ENCODE measurements at regions not wholly inside any gene's neighbourhood (a gene's known extent, or its start where the extent isn't known, plus 50 kb on each side); places are given as distances from the start of the nearest gene placed in this dataset.
"Not testable (repeated sequence)": the region's sequence is repeated elsewhere in the genome, so short reads cannot be mapped to it uniquely, and the experiment has no call there.

DNA sequence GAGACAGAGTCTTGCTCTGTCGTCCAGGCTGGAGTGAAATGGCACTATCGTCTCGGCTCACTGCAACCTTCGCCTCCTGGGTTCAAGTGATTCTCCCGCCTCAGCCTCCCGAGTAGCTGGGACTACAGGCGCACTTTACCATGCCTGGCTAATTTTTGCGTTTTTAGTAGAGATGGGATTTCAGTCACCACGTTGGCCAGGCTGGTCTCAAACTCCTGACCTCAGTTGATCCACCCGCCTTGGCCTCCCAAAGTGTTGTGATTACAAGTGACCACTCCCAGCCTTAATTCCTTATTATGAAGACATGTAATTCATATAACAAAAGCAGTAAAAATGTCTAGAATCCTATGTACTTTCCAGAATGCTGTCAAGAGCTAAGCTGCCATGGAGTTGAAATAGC is 434.5 kb upstream of the ZNG1F start:
- H2BK20ac ChIP-seq (ENCODE audit: low read depth, low read length); H4K91ac ChIP-seq (ENCODE audit: insufficient read depth, low read depth, low read length); H4K20me1 ChIP-seq (ENCODE audit: insufficient read depth, low read length); H3K18ac ChIP-seq (ENCODE audit: low read depth, low read length); H3K36me3 ChIP-seq (ENCODE audit: control insufficient read depth, insufficient read depth, low read length); H3K27ac ChIP-seq (ENCODE audit: insufficient read depth, low read length); H2BK5ac ChIP-seq (ENCODE audit: low read depth, low read length, poor library complexity, severe bottlenecking); H3K56ac ChIP-seq (ENCODE audit: extremely low read depth, insufficient read depth, low read length); H3K9me1 ChIP-seq (ENCODE audit: insufficient read depth, low read length); BruUV-seq (replicated peaks); H2BK15ac ChIP-seq (ENCODE audit: low read depth, low read length); H4K8ac ChIP-seq (ENCODE audit: low read depth in 2 of 2, low read length in 2 of 2); H3K27me3 ChIP-seq (ENCODE audit: control insufficient read depth, insufficient read depth, low read length); H3K4me2 ChIP-seq (ENCODE audit: low read depth, low read length); H3K9ac ChIP-seq (ENCODE audit: low read depth, low read length); in situ Hi-C loops (cut with MboI; ENCODE audit: low sequenced_read_pairs); dilution Hi-C loops (cut with HindIII; ENCODE audit: low sequenced_read_pairs, unreplicated experiment); DNase-seq; H3K4me1 ChIP-seq (ENCODE audit: control insufficient read depth, insufficient read depth, low read length); H2BK120ac ChIP-seq (ENCODE audit: low read depth, low read length); H4K5ac ChIP-seq (ENCODE audit: low read depth, low read length); H3K4me3 ChIP-seq (ENCODE audit: insufficient read depth, low read depth, low read length); H2AFZ ChIP-seq (replicated peaks; ENCODE audit: low read length, poor library complexity); H3K9me3 ChIP-seq (ENCODE audit: control insufficient read depth, insufficient read depth, low read length); H3K14ac ChIP-seq (replicated peaks; ENCODE audit: low read depth, low read length); POLR2A ChIA-PET (ENCODE audit: unreplicated experiment); H2AK5ac ChIP-seq (ENCODE audit: low read depth, low read length); H3K23ac ChIP-seq (ENCODE audit: low read depth, low read length); intact Hi-C loops (cut with micrococcal nuclease); H2AK9ac ChIP-seq (replicated peaks; ENCODE audit: low read depth, low read length, poor library complexity); H3K79me1 ChIP-seq (ENCODE audit: low read depth in 1 of 2, low read length in 2 of 2); CTCF ChIA-PET; ATAC-seq (ENCODE audit: low read depth); H3K4ac ChIP-seq (ENCODE audit: low read depth, low read length): not testable (repeated sequence)
- WGBS, 2 experiments (ENCODE audit: extremely low coverage in 2 of 2, insufficient read length in 1 of 2) = no CpG with 5 or more reads among the region's 10 CpGs

- H3K14ac ChIP-seq (replicated peaks; ENCODE audit: low read depth, low read length); H2BK20ac ChIP-seq (ENCODE audit: low read depth, low read length); CTCF ChIA-PET; in situ Hi-C loops (cut with MboI; ENCODE audit: low sequenced_read_pairs); BruUV-seq (replicated peaks); H3K9me3 ChIP-seq (ENCODE audit: control insufficient read depth, insufficient read depth, low read length); DNase-seq; H3K9ac ChIP-seq (ENCODE audit: low read depth, low read length); H3K79me1 ChIP-seq (ENCODE audit: low read depth in 1 of 2, low read length in 2 of 2); H3K4me3 ChIP-seq (ENCODE audit: insufficient read depth, low read depth, low read length); H3K23ac ChIP-seq (ENCODE audit: low read depth, low read length); intact Hi-C loops (cut with micrococcal nuclease); ATAC-seq (ENCODE audit: low read depth); H3K56ac ChIP-seq (ENCODE audit: extremely low read depth, insufficient read depth, low read length); H3K4ac ChIP-seq (ENCODE audit: low read depth, low read length); H2BK15ac ChIP-seq (ENCODE audit: low read depth, low read length); H2BK120ac ChIP-seq (ENCODE audit: low read depth, low read length); H2BK5ac ChIP-seq (ENCODE audit: low read depth, low read length, poor library complexity, severe bottlenecking); H4K8ac ChIP-seq (ENCODE audit: low read depth in 2 of 2, low read length in 2 of 2); H2AFZ ChIP-seq (replicated peaks; ENCODE audit: low read length, poor library complexity); H4K5ac ChIP-seq (ENCODE audit: low read depth, low read length); H2AK5ac ChIP-seq (ENCODE audit: low read depth, low read length); H4K20me1 ChIP-seq (ENCODE audit: insufficient read depth, low read length); dilution Hi-C loops (cut with HindIII; ENCODE audit: low sequenced_read_pairs, unreplicated experiment); POLR2A ChIA-PET (ENCODE audit: unreplicated experiment); H3K4me2 ChIP-seq (ENCODE audit: low read depth, low read length); H3K36me3 ChIP-seq (ENCODE audit: control insufficient read depth, insufficient read depth, low read length); H3K27ac ChIP-seq (ENCODE audit: insufficient read depth, low read length); H3K27me3 ChIP-seq (ENCODE audit: control insufficient read depth, insufficient read depth, low read length); H2AK9ac ChIP-seq (replicated peaks; ENCODE audit: low read depth, low read length, poor library complexity); H3K18ac ChIP-seq (ENCODE audit: low read depth, low read length); H4K91ac ChIP-seq (ENCODE audit: insufficient read depth, low read depth, low read length); H3K4me1 ChIP-seq (ENCODE audit: control insufficient read depth, insufficient read depth, low read length); H3K9me1 ChIP-seq (ENCODE audit: insufficient read depth, low read length): not testable (repeated sequence)
- WGBS, 2 experiments (ENCODE audit: extremely low coverage in 2 of 2, insufficient read length in 1 of 2) = no CpG with 5 or more reads among the region's 2 CpGs
Measured at GRCh38 chr9:41619254-41619653, 430.1 kb upstream of the ZNG1F start.
